ENCODE measurements at regions not wholly inside any gene's neighbourhood (a gene's known extent, or its start where the extent isn't known, plus 50 kb on each side); places are given as distances from the start of the nearest gene placed in this dataset.

DNA sequence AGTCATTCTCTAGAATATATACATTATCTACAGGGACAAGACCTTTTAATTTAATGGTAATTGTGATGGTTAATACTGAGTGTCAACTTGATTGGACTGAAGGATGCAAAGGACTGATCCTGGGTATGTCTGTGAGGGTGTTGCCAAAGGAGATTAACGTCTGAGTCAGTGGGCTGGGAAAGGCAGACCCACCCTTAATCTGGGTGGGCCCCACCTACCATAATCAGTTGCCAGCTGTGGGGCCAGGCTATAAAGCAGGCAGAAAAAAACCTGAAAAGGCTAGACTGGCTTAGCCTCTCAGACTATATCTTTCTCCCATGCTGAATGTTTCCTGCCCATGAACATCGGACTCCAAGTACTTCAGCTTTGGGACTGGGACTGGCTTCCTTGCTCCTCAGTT is 112.2 kb upstream of the SMC2 start:
- no peaks in the 10 kb centered on the region for H3K9me3 ChIP-seq (ENCODE audit: insufficient read depth, low read length)
- no peaks in the 10 kb centered on the region for H3K27me3 ChIP-seq (ENCODE audit: low read depth, low read length)
- H3K79me2 ChIP-seq (ENCODE audit: low read length) = no peaks in the 10 kb centered on the region
- H3K4me2 ChIP-seq (ENCODE audit: low read length) = no peak overlapping the region
- TF ChIP-seq, protein P1, sequence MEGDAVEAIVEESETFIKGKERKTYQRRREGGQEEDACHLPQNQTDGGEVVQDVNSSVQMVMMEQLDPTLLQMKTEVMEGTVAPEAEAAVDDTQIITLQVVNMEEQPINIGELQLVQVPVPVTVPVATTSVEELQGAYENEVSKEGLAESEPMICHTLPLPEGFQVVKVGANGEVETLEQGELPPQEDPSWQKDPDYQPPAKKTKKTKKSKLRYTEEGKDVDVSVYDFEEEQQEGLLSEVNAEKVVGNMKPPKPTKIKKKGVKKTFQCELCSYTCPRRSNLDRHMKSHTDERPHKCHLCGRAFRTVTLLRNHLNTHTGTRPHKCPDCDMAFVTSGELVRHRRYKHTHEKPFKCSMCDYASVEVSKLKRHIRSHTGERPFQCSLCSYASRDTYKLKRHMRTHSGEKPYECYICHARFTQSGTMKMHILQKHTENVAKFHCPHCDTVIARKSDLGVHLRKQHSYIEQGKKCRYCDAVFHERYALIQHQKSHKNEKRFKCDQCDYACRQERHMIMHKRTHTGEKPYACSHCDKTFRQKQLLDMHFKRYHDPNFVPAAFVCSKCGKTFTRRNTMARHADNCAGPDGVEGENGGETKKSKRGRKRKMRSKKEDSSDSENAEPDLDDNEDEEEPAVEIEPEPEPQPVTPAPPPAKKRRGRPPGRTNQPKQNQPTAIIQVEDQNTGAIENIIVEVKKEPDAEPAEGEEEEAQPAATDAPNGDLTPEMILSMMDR (IDR thresholded peaks at IDR 0.05; ENCODE audit: low read depth, low read length) = no peak
- no peak for TF ChIP-seq EZH2phosphoT487 (IDR thresholded peaks at IDR 0.05; ENCODE audit: low read depth)
- peaks cover 34% of the 10 kb centered on the region for H3K4me1 ChIP-seq (ENCODE audit: low read length)
- no peaks in the 10 kb centered on the region for H4K20me1 ChIP-seq (ENCODE audit: insufficient read depth, low read length)
- no peak overlapping the region for H3K4me3 ChIP-seq (ENCODE audit: low read length)
- H2AFZ ChIP-seq (ENCODE audit: low read depth, low read length) = no peak overlapping the region
- no peaks in the 10 kb centered on the region for H3K36me3 ChIP-seq (replicated peaks; ENCODE audit: low read depth, low read length)
- no peak overlapping the region for H3K9ac ChIP-seq (ENCODE audit: low read length)
- H3K27ac ChIP-seq (ENCODE audit: low read length) = no peak overlapping the region

DNA sequence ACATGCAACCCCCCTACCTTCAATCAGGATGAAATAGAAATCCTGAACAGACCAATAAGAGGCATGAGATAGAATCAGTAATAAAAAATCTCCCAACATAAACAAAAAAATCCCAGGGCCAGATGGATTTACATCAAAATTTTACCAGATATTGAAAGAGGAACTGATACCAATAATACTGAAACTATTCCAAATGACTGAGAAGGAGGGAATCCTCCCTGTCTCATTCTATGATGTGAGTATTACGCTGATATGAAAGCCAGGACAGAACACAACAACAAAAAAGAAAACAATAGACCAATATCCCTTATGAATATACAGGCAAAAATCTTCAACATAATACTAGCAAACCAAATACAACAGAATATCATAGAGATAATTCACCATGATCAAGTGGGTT is 109.0 kb upstream of the SMC2 start:
- Histone ChIP-seq H3K27ac (ENCODE audit: low read length) (no peak overlapping the region), H2AFZ (ENCODE audit: low read depth, low read length) (no peak overlapping the region), H3K9me3 (ENCODE audit: insufficient read depth, low read length) (no peaks in the 10 kb centered on the region), H3K36me3 (replicated peaks; ENCODE audit: low read depth, low read length) (no peaks in the 10 kb centered on the region), H3K9ac (ENCODE audit: low read length) (no peak overlapping the region), H3K4me3 (ENCODE audit: low read length) (no peak overlapping the region), H3K4me1 (ENCODE audit: low read length) (peaks cover 29% of the 10 kb centered on the region), H3K4me2 (ENCODE audit: low read length) (no peak overlapping the region), H4K20me1 (ENCODE audit: insufficient read depth, low read length) (no peaks in the 10 kb centered on the region), H3K27me3 (ENCODE audit: low read depth, low read length) (no peaks in the 10 kb centered on the region), H3K79me2 (ENCODE audit: low read length) (no peaks in the 10 kb centered on the region)
- TF ChIP-seq EZH2phosphoT487 (IDR thresholded peaks at IDR 0.05; ENCODE audit: low read depth) = no peak
- TF ChIP-seq, protein P1 (IDR thresholded peaks at IDR 0.05; ENCODE audit: low read depth, low read length) = no peak

DNA sequence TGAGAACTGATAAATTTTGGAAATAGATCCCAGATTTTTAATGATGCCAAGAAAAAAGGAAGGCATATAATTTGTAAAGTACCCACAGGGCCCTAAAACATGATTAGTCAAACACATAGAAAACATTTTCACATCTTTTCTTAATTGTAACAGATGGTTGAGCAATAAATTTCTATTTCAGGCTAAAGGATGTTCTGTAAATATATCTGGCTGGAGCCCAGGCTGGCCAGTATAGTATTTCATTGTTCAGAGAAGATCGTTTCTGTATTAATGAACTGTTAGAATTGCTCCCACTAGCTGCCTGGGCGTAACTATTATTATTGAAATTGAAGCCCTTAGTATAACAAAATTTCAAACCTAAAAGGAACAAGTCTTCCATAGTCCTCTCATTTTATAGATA is 105.3 kb upstream of the SMC2 start:
- peaks cover 49% of the 10 kb centered on the region for H3K4me1 ChIP-seq (ENCODE audit: low read length)
- TF ChIP-seq EZH2phosphoT487 (IDR thresholded peaks at IDR 0.05; ENCODE audit: low read depth) = no peak

DNA sequence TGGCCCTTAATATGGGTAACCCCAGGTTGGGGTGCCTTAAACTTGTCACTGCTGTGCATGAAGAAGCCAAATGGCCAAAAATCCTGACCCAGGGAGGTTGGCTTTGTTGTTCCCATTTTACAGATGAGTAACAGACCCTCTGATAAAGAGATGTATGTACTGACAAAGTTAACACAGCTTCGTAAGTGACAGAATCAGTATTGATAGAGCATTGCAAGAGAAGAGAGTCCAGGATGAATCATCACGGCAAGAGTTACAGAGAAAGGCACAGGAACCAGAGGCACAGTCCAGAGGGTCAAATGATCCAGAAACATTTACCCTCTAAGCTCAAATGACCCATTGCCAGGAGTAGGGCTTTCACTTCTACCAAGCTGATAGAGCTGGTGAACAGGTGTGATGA is 103.8 kb upstream of the SMC2 start:
- H3K27me3 ChIP-seq (ENCODE audit: low read depth, low read length) = no peaks in the 10 kb centered on the region
- H4K20me1 ChIP-seq (ENCODE audit: insufficient read depth, low read length) = no peaks in the 10 kb centered on the region
- no peak for TF ChIP-seq EZH2phosphoT487 (IDR thresholded peaks at IDR 0.05; ENCODE audit: low read depth)
- TF ChIP-seq, protein P1 (IDR thresholded peaks at IDR 0.05; ENCODE audit: low read depth, low read length) = no peak
- H3K4me2 ChIP-seq (ENCODE audit: low read length) = peak overlapping the region; percentile 53
- no peaks in the 10 kb centered on the region for H3K36me3 ChIP-seq (replicated peaks; ENCODE audit: low read depth, low read length)
- no peak overlapping the region for H3K27ac ChIP-seq (ENCODE audit: low read length)
- H3K79me2 ChIP-seq (ENCODE audit: low read length) = no peaks in the 10 kb centered on the region
- no peaks in the 10 kb centered on the region for H3K9me3 ChIP-seq (ENCODE audit: insufficient read depth, low read length)
- no peak overlapping the region for H3K9ac ChIP-seq (ENCODE audit: low read length)
- H2AFZ ChIP-seq (ENCODE audit: low read depth, low read length) = 0 out of 2 replicates have a peak overlapping the region, but pooled peaks have one; percentile 30
- H3K4me1 ChIP-seq (ENCODE audit: low read length) = peaks cover 37% of the 10 kb centered on the region
- H3K4me3 ChIP-seq (ENCODE audit: low read length) = 0 out of 2 replicates have a peak overlapping the region, but pooled peaks have one; percentile 19

More for the DNA sequence above, 105.3 kb upstream of the SMC2 start:
- no peaks in the 10 kb centered on the region for H3K79me2 ChIP-seq (ENCODE audit: low read length)
- H3K9ac ChIP-seq (ENCODE audit: low read length) = no peak overlapping the region
- no peak overlapping the region for H3K27ac ChIP-seq (ENCODE audit: low read length)
- H3K36me3 ChIP-seq (replicated peaks; ENCODE audit: low read depth, low read length) = no peaks in the 10 kb centered on the region
- no peak overlapping the region for H2AFZ ChIP-seq (ENCODE audit: low read depth, low read length)
- no peaks in the 10 kb centered on the region for H4K20me1 ChIP-seq (ENCODE audit: insufficient read depth, low read length)
- no peaks in the 10 kb centered on the region for H3K9me3 ChIP-seq (ENCODE audit: insufficient read depth, low read length)
- no peak overlapping the region for H3K4me3 ChIP-seq (ENCODE audit: low read length)
- H3K4me2 ChIP-seq (ENCODE audit: low read length) = peak overlapping the region; percentile 53; the same call in 1 of the 2 replicates
- no peaks in the 10 kb centered on the region for H3K27me3 ChIP-seq (ENCODE audit: low read depth, low read length)

Data from OCI-LY3 (cell line).